OCI-LY3 (cell line): ENCODE measurements at regions not wholly inside any gene's neighbourhood (a gene's known extent, or its start where the extent isn't known, plus 50 kb on each side); places are given as distances from the start of the nearest gene placed in this dataset.

ENCODE experiments used
- EZH2phosphoT487 ChIP-seq: fragments of 200-600 bp; shearing (Covaris generic); IDR thresholded peaks from 2 replicates; pipeline ENCODE4 v1.6.1; 2018; ENCODE audit warnings: antibody characterized with exemption, mixed run types, low read depth
- TF ChIP-seq, protein P1 (sequence below): fragments of 200-600, 300-600 bp; sonication (generic); IDR thresholded peaks from 2 replicates; pipeline ENCODE4 v1.5.1; 2014; ENCODE audit warnings: antibody characterized with exemption, low read length, low read depth

- TF ChIP-seq, protein P1, sequence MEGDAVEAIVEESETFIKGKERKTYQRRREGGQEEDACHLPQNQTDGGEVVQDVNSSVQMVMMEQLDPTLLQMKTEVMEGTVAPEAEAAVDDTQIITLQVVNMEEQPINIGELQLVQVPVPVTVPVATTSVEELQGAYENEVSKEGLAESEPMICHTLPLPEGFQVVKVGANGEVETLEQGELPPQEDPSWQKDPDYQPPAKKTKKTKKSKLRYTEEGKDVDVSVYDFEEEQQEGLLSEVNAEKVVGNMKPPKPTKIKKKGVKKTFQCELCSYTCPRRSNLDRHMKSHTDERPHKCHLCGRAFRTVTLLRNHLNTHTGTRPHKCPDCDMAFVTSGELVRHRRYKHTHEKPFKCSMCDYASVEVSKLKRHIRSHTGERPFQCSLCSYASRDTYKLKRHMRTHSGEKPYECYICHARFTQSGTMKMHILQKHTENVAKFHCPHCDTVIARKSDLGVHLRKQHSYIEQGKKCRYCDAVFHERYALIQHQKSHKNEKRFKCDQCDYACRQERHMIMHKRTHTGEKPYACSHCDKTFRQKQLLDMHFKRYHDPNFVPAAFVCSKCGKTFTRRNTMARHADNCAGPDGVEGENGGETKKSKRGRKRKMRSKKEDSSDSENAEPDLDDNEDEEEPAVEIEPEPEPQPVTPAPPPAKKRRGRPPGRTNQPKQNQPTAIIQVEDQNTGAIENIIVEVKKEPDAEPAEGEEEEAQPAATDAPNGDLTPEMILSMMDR: no peak
- TF ChIP-seq EZH2phosphoT487: no peak
Observed at GRCh38 chr5:17352223-17352622, 134.8 kb downstream of the BASP1 start.
